ENCODE measurements at regions not wholly inside any gene's neighbourhood (a gene's known extent, or its start where the extent isn't known, plus 50 kb on each side); places are given as distances from the start of the nearest gene placed in this dataset.
"Not testable (repeated sequence)": the region's sequence is repeated elsewhere in the genome, so short reads cannot be mapped to it uniquely, and the experiment has no call there.

DNA sequence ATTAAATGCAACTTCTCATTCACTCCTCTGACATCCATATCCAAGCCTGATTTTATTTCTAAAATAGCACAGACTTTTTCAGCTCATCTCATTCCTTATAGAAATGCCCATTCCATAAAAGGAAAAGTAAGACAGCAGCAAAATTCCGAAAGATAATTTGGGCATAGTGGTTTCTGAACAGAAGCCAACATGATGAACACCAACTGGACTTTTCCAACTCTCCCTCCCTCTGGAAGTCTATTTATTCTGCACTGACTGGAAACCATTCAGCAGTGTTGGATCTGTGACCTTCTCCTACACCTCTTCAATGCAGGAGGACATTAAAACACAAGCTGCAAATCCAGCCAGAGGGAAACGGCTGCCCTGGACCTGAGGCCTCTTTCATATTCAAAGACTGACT is 306.2 kb upstream of the NT5E start:
- DNase-seq (ENCODE audit: low read depth): no peak

DNA sequence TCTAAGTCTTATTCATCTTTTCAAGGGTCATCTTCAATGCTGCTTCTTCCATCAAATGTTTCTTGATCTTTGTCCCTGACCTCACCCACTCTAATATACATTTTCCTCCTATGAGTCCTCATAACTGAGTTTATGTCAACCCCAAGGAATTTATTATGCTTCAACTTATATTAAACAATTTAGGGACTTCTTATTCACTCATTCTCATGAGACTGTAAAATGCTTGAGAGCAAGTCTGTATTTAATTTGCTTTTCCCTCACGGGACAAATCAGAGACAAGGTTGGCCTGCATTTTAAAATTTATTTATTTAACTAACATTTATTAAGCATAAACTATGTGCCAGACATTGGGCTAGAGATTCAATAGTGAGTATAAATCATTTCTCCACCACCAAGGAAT is 312.0 kb upstream of the NT5E start:
- no peak for DNase-seq (ENCODE audit: low read depth)
- H3K4me3 ChIP-seq (ENCODE audit: low read depth, low read length): no peak overlapping the region

More for the DNA sequence above, 306.2 kb upstream of the NT5E start:
- H3K4me3 ChIP-seq (ENCODE audit: low read depth, low read length): no peak overlapping the region

DNA sequence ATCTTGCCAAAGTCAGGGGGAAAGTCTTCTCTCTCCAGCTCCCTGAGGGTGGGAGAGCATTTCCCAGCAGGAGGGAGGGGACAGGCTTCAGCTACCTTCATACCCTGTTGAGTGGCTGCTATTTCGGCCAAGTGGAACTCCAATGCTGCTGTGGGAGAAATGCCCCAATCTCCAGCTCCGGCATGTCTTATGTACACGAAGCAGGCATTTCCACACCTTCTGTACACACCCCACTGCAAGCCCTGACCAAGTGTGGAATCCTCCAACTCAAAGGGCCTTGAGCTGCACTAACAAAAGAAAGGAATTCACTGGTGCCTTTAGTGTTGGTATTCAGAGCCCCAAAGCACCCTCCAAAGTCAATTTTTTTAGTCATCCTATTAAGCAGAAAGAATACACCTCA is 313.6 kb upstream of the NT5E start:
- no peak overlapping the region for H3K4me3 ChIP-seq (ENCODE audit: low read depth, low read length)
- DNase-seq (ENCODE audit: low read depth): no peak

DNA sequence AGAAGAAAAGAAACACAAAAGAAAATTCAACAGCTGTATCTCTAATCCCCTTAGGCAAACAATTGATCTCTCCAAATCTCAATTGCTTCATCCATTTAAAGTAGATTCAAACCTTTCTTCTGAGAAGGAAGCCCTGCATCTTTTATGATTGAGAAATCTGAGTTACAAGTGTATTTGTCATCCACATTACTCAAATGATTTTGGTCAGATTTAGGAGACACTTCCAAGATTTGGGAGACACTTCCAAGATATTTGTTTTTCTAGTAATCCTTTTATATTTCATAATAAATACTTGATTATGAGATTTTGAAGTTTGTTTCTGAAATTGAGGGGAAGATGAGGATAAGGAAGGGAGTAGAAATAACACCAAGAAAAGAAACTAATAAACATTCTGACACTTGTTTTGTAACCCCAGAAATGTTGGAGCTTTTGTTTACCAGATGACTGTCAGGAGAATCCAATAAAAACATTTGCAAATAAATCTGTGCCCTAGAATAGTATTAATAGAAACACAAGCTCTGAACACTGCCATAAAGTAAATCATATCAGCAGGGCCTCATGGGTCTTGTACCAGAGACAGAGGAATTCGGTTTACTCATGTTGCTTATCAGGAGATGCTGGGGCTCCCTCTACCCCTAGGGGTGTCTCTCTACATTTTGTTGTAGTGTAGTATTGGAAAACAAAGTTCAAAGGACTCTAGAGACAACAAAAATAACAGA is 314.3 kb upstream of the NT5E start:
- DNase-seq (ENCODE audit: low read depth): no peak
- no peak overlapping the region for H3K4me3 ChIP-seq (ENCODE audit: low read depth, low read length)

DNA sequence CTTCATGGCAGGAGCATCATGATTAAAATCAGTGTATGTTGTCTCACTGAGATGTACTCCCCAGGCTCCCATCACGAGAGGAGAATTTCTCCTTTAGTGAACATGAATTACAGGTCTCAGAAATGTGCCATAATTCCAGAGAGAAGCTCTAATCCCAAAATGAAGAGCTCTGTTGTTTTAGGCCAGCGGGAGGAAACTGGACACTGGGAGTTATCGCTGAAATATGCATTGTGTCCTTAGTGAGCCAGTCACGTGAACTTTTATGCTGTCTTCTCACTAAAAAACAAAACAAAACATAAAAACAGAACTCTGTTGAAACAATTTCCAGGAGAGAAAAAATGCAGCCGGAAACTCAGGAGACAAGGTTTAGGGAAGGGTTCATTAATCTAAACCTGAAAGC is 315.7 kb upstream of the NT5E start:
- H3K4me3 ChIP-seq (ENCODE audit: low read depth, low read length): no peak overlapping the region
- no peak for DNase-seq (ENCODE audit: low read depth)

DNA sequence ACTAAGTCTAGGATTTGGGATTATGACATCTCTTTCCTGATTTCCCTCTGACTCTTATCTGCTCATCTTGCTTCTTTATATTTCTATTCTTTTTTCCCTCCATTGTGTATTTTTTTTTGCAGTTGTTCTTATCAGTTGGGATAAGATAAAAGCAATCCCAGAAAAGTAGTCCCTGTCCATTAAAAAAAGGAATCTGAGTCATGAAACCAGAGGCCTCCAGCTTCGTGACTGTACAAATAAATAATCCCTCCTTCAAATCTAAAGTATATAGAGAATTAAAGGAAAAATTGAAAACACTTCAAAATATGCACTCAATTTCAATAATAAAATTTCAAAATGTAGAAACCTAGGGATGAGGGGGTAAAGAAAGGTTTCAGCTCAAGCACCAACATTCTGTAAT is 317.8 kb upstream of the NT5E start:
- no peak overlapping the region for H3K4me3 ChIP-seq (ENCODE audit: low read depth, low read length)
- DNase-seq (ENCODE audit: low read depth): no peak

DNA sequence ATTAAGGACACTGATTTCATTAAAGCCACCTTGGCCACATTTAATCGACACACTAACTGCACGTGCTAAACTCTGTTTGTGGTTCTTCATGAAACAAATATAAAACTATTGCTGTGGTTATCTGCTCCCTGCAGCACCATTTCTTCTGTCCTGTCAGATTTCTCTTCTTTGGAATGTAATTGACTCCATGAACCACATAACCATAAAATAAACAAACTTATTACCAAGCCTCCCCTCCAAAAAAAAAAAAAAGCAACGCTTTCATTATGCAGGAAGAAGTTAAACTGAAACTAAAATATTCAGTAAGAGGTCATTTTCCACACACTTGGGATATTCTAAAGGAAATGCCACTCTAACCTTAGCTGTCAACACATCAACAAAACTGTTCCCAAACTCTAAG is 319.1 kb upstream of the NT5E start:
- H3K4me3 ChIP-seq (ENCODE audit: low read depth, low read length): no peak overlapping the region
- DNase-seq (ENCODE audit: low read depth): no peak

DNA sequence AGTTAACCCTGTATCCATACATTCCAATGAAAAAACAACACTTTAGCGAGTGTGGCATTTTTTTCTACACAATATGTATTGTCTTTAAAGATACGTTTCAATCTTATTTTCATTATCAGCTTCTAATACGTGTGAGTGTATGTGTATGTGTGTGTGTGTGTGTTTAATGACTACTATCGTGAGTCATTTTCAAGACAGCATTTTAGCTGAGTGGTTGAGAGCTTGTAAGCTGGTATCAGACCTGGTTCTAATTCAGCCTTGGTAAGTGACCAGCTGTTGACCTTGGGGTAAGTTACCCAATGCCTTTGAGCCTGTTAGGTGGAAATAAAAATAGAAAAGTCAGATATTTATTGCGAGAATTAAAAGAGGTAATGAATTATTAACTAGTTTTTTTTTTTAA is 320.0 kb upstream of the NT5E start:
- no peak for DNase-seq (ENCODE audit: low read depth)
- no peak overlapping the region for H3K4me3 ChIP-seq (ENCODE audit: low read depth, low read length)

DNA sequence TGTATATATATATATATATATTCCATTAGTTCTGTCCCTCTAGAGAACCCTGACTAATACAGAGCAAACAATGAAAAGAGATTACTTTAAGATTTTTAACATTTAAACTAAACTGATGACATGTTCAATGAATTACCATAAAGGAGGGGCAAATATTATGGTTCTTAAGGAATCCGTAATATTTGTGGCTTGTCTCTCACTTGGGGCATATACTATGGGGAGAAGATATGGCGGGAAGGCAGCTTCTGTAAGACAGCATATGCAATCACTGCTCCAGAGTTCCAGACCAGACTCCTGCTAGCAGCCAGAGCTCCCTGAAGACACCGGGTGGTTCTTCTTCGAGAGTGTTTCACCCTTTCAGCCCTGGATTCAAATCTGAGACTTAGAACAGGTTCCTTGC is 321.1 kb upstream of the NT5E start:
- no peak for DNase-seq (ENCODE audit: low read depth)
- H3K4me3 ChIP-seq (ENCODE audit: low read depth, low read length): no peak overlapping the region

DNA sequence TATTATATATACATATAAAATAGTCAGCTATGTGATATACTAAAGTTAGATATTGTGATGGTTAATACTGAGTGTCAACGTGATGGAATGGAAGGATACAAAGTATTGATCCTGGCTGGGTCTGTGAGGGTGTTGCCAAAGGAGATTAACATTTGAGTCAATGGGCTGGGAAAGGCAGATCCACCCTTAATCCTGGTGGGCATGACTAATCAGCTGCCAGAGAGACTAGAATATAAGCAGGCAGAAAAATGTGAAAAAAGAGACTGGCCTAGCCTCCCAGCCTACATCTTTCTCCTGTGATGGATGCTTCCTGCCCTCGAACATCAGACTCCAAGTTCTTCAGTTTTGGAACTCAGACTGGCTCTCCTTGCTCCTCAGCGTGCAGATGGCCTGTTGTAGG is 321.6 kb upstream of the NT5E start:
- not testable (repeated sequence) for DNase-seq (ENCODE audit: low read depth); H3K4me3 ChIP-seq (ENCODE audit: low read depth, low read length)

DNA sequence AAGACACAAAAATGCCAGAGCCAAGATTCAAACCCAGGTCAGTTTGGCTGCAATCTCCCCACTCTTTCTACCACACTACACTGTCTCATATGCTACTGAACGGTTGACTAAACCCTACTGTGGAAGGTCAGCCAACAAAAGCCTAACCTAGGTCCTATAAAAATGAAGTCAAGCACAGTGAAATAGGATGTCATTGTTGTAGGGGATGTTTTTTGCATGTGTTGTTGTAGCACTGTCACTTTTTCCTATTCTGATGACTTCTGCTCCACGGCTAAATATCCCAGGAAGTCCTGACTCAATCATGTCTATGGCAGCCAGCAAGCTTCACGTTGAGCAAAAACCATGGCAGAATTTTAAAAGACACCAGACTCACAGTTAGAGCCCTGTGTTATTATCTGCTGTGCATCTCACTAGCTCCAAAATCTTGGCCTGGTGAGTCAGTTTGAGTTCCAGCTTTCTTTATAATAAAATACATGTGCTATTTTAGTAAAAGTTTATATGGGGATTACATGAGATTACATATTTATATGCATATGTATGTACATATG is 322.1 kb upstream of the NT5E start:
- H3K4me3 ChIP-seq (ENCODE audit: low read depth, low read length): no peak overlapping the region
- DNase-seq (ENCODE audit: low read depth): no peak

DNA sequence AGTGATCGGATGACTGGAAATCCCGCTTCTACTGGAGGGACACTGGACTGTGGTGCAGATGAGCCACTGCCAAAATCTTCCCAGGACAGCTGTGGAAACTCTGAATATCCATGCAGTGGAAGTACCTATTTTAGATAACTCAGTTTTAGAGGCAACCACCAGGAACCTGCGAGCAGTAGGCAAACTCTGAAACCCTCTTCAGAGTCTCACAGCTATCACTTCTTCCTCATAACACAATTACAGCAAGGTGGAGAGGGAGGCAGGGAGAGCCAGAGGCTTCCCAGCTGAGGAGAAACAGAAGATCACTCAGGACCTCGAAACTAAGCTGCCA is 322.8 kb upstream of the NT5E start:
- DNase-seq (ENCODE audit: low read depth): no peak
- H3K4me3 ChIP-seq (ENCODE audit: low read depth, low read length): no peak overlapping the region

DNA sequence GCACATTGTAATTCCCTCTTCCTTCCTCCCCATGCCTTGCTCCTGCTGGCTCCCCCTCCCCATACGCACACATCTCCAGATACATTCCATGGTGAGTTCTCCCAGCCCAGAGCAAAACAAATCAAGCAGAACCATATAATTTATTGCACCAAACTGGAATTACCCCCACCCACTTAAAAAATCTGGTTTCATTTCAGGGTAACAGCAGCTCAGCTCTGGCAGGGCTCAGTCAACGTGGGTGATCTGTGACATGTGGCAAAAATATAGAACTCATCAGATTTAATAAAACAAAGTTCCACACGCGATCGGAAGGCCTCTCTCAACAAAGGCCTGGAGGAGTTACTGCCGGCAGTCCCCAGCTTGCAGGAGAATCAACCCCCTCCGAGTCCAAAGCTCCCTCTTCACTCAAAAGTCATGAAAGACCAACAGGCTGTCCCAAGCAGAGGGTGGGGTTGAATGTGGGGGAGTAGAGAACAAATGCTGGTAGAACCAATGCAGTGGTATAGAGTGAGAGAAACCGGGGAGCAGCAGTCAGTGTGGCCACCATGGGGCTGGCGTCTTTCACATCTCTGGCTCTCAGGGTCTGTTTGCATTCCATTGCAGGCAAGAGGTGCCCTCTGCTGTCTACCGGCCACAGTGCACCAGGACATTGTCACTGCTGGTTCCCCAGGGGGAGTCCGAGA is 323.3 kb upstream of the NT5E start:
- DNase-seq (ENCODE audit: low read depth): no peak
- H3K4me3 ChIP-seq (ENCODE audit: low read depth, low read length): no peak overlapping the region

DNA sequence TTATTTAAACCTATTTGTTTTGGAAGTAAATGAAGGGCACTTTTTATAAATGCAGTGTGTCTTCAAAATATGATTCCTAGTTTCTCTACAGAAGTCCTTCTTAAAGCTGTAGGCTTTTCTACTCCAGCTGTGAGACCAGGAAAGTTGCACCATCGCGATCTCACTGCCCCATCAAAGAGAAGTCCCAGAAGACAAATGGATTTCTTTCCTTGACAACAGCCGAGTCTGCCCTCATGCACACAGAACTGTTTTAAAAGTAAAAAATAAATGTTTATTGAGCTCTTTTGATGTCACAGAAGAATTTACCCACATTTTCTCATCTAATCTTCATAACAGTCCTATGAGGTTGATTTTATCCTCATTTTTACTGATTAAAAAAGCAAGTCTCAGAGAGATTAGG is 324.4 kb upstream of the NT5E start:
- no peak overlapping the region for H3K4me3 ChIP-seq (ENCODE audit: low read depth, low read length)
- DNase-seq (ENCODE audit: low read depth): no peak

DNA sequence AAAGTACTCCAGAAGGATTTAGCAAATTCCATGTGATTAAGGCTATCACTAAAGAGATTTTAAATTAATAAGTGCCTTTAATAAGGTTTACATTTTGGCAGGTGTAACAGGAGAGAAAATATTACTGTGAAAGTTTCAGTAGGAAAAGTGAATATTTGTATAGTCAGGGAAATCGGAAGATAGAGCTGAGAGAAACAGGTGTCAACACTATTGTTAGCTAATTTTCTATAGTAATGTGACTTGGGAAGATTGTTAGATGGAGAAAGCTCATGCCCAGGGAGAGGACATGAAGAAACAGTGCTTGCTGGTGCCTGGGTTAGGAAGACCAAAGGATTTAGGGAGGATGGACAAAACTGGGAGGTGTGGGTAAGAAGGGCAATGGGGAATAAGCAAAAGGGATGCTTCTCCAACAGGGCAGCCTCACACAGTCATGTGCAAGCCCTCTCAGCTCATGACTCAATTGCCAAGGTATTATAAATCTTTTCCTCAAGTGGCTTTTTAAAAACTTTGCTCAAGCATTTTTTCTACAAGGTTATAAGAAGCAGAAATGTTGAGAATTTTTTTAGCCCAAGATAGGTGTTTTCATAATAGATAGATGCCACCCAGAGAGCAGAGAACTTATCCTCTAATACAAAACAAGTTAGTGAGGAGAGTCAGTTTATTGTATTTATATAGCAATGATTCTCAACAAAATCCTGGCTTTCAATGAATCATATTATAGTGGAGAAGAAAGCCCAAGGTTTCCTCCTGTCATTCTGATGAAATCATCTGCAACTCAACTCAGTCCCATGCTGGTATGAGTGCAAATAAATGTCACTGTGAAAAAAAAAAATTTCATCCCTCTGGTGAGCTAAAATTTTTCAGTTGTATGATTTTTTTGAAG is 325.2 kb upstream of the NT5E start:
- no peak for DNase-seq (ENCODE audit: low read depth)
- H3K4me3 ChIP-seq (ENCODE audit: low read depth, low read length): no peak overlapping the region

DNA sequence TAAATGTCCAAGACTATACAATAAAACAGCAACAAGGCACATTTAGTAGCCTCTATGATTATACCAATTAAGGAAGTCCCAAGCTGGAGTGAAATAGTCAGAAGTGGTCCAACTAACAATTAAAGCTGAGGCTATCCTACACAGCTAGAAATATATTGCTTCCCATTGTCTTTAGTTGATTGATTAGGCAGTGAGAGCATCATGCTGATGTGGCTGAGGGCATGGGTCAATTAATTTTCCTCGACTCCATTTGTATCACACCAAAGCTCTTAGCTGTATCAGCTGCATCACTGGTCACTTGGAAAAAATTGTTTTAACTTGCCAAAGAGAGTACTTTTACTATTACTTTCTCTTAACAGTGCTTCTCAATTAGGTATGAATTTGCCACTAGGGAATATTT is 328.7 kb upstream of the NT5E start:
- H3K4me3 ChIP-seq (ENCODE audit: low read depth, low read length): no peak overlapping the region
- DNase-seq (ENCODE audit: low read depth): no peak

DNA sequence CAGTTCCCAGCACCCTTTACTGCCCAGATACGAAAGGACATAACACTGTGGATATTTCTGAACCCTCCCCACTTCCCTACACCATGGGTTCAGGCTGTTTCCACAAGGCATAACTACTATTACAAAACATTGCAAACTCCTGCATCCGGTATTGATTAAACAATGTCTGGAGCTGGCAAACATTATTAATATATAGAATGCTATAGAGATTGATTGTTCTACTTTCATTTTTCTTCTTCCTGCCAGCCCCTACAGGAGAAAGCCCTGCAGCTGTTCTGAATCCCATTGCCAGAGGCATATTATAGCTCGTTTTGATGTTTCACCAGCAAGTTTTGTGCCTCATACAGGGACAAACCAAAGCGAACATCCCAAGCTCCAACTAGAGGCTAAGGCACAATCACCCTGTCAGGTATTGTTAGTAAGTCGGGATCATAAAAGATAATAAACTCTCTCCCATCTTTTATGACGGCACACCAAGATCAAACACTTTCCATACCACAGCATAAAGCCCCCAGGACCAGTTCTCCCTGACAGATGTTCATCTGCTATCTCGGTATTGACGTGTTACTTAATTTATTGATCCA is 331.1 kb upstream of the NT5E start:
- H3K4me3 ChIP-seq (ENCODE audit: low read depth, low read length): no peak overlapping the region
- no peak for DNase-seq (ENCODE audit: low read depth)

DNA sequence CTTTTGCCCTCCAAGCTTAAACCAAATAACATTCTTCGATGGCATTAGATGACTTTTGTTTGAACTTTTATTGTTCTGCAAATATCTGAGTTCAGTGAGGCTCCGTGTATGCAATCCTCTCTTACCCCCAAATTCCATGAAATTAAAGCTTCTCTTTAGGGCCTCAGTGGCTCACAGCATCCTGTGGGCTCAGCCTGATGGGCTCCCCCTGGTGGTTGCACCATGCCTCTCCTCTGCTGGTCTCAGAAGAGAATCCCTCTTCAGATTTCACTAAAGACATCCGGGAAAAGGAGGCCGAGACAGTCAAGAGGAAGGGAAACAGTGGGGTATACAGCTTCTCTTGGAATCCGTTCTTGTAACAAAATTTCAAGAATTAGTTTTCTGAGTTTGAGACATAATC is 331.6 kb upstream of the NT5E start:
- no peak overlapping the region for H3K4me3 ChIP-seq (ENCODE audit: low read depth, low read length)
- no peak for DNase-seq (ENCODE audit: low read depth)

DNA sequence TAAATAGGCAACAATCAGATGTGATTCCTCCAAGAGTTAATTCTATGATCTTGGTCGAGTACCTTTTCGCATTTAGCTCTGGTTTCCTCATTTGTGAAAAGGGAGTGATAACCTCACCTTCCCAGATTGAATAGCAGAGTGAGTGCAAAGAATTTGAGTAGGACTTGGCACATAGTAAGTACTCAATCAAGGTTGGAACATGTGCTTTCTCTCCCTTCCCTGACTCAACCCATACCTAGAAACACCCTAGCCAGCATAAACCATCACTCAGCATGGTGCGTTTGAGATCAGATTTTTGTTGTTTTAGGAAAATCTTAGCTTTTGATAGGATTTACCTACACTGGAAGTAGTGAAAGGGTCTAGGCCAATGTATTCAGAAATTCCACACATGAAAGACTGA is 333.4 kb upstream of the NT5E start:
- DNase-seq (ENCODE audit: low read depth): no peak

DNA sequence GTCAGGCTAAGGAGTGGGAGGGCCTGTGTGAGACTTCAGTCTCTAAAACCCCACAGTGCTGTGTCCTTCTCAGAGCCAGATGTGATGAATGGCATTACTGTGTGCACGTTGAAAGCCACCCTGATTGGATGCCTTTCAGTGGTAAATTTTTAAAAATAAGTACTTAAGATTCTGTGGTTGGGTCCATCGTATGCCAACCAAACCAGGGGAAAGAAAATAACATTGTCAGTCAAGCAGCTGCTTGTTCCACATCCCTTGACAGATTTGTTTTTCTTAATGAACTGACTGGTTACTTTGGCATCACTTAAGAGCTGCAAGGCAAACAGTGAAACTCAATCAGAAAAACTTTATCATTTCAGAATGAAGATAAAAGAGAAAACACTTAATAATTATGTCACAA is 334.0 kb upstream of the NT5E start:
- no peak for DNase-seq (ENCODE audit: low read depth)
- H3K4me3 ChIP-seq (ENCODE audit: low read depth, low read length): no peak overlapping the region

More for the DNA sequence above, 333.4 kb upstream of the NT5E start:
- no peak overlapping the region for H3K4me3 ChIP-seq (ENCODE audit: low read depth, low read length)

All from skeletal muscle cell (primary cell).